PFSK-1 (cell line): ENCODE measurements at regions not wholly inside any gene's neighbourhood (a gene's known extent, or its start where the extent isn't known, plus 50 kb on each side); places are given as distances from the start of the nearest gene placed in this dataset.

ENCODE experiments used
- POLR2AphosphoS5 ChIP-seq: IDR thresholded peaks from 2 replicates; pipeline ENCODE4 v1.6.1; 2012; ENCODE audit warnings: low read depth, mild to moderate bottlenecking, control low read depth, low read length, moderate library complexity
- SIN3A ChIP-seq: IDR thresholded peaks from 2 replicates; pipeline ENCODE4 v1.6.1; 2012; ENCODE audit warnings: mild to moderate bottlenecking, low read length, moderate library complexity, borderline replicate concordance; ENCODE audit not compliant: insufficient read depth
- TAF1 ChIP-seq: IDR thresholded peaks from 2 replicates; pipeline ENCODE4 v1.6.1; 2012; ENCODE audit warnings: low read length, control low read depth, borderline replicate concordance; ENCODE audit not compliant: insufficient read depth
- TF ChIP-seq, protein P1 (sequence below), 2 experiments: IDR thresholded peaks; 2 replicates each; pipeline versions ENCODE4 v1.6.1 to v1.8.0; 2011 to 2012; ENCODE audit warnings: low read depth in 2 of 2, low read length in 2 of 2, control low read depth in 1 of 2, inconsistent platforms in 1 of 2, mild to moderate bottlenecking in 1 of 2, moderate library complexity in 1 of 2; ENCODE audit not compliant: insufficient read depth in 1 of 2

DNA sequence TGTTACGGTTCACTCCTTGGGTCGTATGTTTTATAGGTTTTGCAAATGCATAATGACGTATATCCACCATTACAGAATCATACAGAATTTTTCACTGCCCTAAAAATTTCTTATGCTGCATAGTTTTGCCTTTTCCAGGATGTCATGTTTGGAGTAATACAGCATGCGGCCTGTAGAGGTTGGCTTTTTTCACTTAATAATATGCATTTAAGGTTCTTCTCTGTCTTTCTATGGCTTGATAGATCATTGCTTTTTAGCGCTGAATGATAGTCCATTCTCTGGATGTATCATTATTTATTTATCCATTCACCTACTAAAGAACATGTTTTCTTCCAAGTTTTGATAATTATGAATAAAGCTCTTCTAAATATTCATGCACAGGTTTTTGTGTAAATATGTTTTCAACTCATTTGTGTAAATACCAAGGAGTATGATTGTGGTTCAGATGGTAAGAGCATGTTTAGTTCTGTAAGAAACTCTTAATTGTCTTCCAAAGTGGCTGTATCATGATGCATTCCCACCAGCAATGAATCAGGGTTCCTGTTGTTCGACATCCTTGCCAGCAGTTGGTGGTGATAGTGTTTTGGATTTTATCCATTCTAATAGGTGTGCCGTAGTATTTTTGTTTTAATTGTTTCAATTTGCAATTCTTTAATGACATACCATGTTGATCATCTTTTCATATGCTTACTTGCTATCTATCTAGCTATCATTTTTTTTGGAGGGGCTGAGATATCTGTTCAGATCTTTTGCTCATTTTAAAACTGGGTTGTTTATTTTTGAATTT is 531.2 kb upstream of the GHITM start:
- no peak for TF ChIP-seq SIN3A
- TF ChIP-seq TAF1, result no peak
- no peak for TF ChIP-seq POLR2AphosphoS5
- TF ChIP-seq, protein P1, sequence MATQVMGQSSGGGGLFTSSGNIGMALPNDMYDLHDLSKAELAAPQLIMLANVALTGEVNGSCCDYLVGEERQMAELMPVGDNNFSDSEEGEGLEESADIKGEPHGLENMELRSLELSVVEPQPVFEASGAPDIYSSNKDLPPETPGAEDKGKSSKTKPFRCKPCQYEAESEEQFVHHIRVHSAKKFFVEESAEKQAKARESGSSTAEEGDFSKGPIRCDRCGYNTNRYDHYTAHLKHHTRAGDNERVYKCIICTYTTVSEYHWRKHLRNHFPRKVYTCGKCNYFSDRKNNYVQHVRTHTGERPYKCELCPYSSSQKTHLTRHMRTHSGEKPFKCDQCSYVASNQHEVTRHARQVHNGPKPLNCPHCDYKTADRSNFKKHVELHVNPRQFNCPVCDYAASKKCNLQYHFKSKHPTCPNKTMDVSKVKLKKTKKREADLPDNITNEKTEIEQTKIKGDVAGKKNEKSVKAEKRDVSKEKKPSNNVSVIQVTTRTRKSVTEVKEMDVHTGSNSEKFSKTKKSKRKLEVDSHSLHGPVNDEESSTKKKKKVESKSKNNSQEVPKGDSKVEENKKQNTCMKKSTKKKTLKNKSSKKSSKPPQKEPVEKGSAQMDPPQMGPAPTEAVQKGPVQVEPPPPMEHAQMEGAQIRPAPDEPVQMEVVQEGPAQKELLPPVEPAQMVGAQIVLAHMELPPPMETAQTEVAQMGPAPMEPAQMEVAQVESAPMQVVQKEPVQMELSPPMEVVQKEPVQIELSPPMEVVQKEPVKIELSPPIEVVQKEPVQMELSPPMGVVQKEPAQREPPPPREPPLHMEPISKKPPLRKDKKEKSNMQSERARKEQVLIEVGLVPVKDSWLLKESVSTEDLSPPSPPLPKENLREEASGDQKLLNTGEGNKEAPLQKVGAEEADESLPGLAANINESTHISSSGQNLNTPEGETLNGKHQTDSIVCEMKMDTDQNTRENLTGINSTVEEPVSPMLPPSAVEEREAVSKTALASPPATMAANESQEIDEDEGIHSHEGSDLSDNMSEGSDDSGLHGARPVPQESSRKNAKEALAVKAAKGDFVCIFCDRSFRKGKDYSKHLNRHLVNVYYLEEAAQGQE (IDR thresholded peaks at IDR 0.05; ENCODE audit: insufficient read depth in 1 of 2, low read depth in 2 of 2, low read length in 2 of 2), result no peak
